Activated CD4-positive, alpha-beta memory T cell treated with anti-CD3 and anti-CD28 coated beads, Interleukin-2, amount 10 ng/mL, durations not matched to agents 7 days and 5 days (primary cell): ENCODE measurements at regions not wholly inside any gene's neighbourhood (a gene's known extent, or its start where the extent isn't known, plus 50 kb on each side); places are given as distances from the start of the nearest gene placed in this dataset.

Source experiments
- CTCF ChIA-PET: fragments of 350-600 bp; sonication (Branson Sonifier 250); formaldehyde crosslinking; loops from one replicate; lab custom pipeline; 2021; ENCODE audit warnings: antibody characterized with exemption, inconsistent platforms; lab: Charles Lee
- POLR2A ChIA-PET: fragments of 350-600 bp; sonication (Branson Sonifier 250); formaldehyde crosslinking; loops from one replicate; lab custom pipeline; 2021; ENCODE audit warnings: antibody characterized with exemption; lab: Charles Lee
- DNase-seq: peaks from one replicate; pipeline ENCODE4 v3.0.0-alpha.2; 2020
- H3K27ac Mint-ChIP-seq: one replicate; pipeline ENCODE4 v1.8.0; 2021; ENCODE audit warnings: mild to moderate bottlenecking, mixed read lengths
- H3K27me3 Mint-ChIP-seq: one replicate; pipeline ENCODE4 v1.8.0; 2021; ENCODE audit warnings: mixed read lengths
- H3K36me3 Mint-ChIP-seq: one replicate; pipeline ENCODE4 v1.8.0; 2021; ENCODE audit warnings: low read depth, mixed read lengths
- H3K4me1 Mint-ChIP-seq: one replicate; pipeline ENCODE4 v1.8.0; 2021; ENCODE audit warnings: mixed read lengths
- H3K4me3 Mint-ChIP-seq: one replicate; pipeline ENCODE4 v1.8.0; 2021; ENCODE audit warnings: mild to moderate bottlenecking, mixed read lengths
- H3K9me3 Mint-ChIP-seq: one replicate; pipeline ENCODE4 v1.8.0; 2021; ENCODE audit warnings: mixed read lengths

- Mint-ChIP-seq H3K27ac (no peak overlapping the region), H3K27me3 (peaks cover 2% of the 10 kb centered on the region), H3K36me3 (no peaks in the 10 kb centered on the region), H3K4me3 (no peak overlapping the region), H3K9me3 (no peaks in the 10 kb centered on the region), H3K4me1 (no peaks in the 10 kb centered on the region)
- ChIA-PET POLR2A (no interaction called here), CTCF (no interaction called here)
- no peak for DNase-seq
These were observed 70.0 kb upstream of the ELAC2 start for GRCh38 chr17:13087802-13088201.

- Mint-ChIP-seq H3K27me3 (no peaks in the 10 kb centered on the region), H3K4me3 (no peak overlapping the region), H3K4me1 (no peaks in the 10 kb centered on the region), H3K27ac (no peak overlapping the region), H3K9me3 (peaks cover 6% of the 10 kb centered on the region), H3K36me3 (no peaks in the 10 kb centered on the region)
- POLR2A ChIA-PET: no interaction called here
- CTCF ChIA-PET: no interaction called here
- no peak for DNase-seq
These were observed 68.4 kb upstream of the ELAC2 start for GRCh38 chr17:13086142-13086769.

GRCh38 chr17:13085578-13085977 is 67.8 kb upstream of the ELAC2 start:
- ChIA-PET POLR2A (no interaction called here), CTCF (no interaction called here)
- Mint-ChIP-seq H3K4me1 (no peaks in the 10 kb centered on the region), H3K9me3 (peaks cover 8% of the 10 kb centered on the region), H3K4me3 (no peak overlapping the region), H3K27ac (no peak overlapping the region), H3K36me3 (no peaks in the 10 kb centered on the region), H3K27me3 (no peaks in the 10 kb centered on the region)
- no peak for DNase-seq

GRCh38 chr17:13084420-13084819 is 66.6 kb upstream of the ELAC2 start:
- Mint-ChIP-seq H3K9me3 (peaks cover 9% of the 10 kb centered on the region), H3K27ac (no peak overlapping the region), H3K27me3 (no peaks in the 10 kb centered on the region), H3K36me3 (no peaks in the 10 kb centered on the region), H3K4me1 (no peaks in the 10 kb centered on the region), H3K4me3 (no peak overlapping the region)
- POLR2A ChIA-PET: no interaction called here
- no peak for DNase-seq
- CTCF ChIA-PET: no interaction called here

GRCh38 chr17:13078591-13079385 is 61.0 kb upstream of the ELAC2 start:
- Mint-ChIP-seq H3K4me3 (no peak overlapping the region), H3K9me3 (peaks cover 9% of the 10 kb centered on the region), H3K27ac (no peak overlapping the region), H3K36me3 (no peaks in the 10 kb centered on the region), H3K27me3 (no peaks in the 10 kb centered on the region), H3K4me1 (no peaks in the 10 kb centered on the region)
- POLR2A ChIA-PET: no interaction called here
- CTCF ChIA-PET: no interaction called here
- no peak for DNase-seq

GRCh38 chr17:13076905-13077304 is 59.1 kb upstream of the ELAC2 start:
- DNase-seq: no peak
- POLR2A ChIA-PET: no interaction called here
- Mint-ChIP-seq H3K4me3 (no peak overlapping the region), H3K27me3 (no peaks in the 10 kb centered on the region), H3K27ac (no peak overlapping the region), H3K4me1 (no peaks in the 10 kb centered on the region), H3K36me3 (no peaks in the 10 kb centered on the region), H3K9me3 (peaks cover 7% of the 10 kb centered on the region)
- CTCF ChIA-PET: no interaction called here

GRCh38 chr17:13074026-13074425 is 56.2 kb upstream of the ELAC2 start:
- Mint-ChIP-seq H3K4me3 (no peak overlapping the region), H3K4me1 (no peaks in the 10 kb centered on the region), H3K36me3 (no peaks in the 10 kb centered on the region), H3K27ac (no peak overlapping the region), H3K27me3 (peaks cover 2% of the 10 kb centered on the region), H3K9me3 (peaks cover 4% of the 10 kb centered on the region)
- ChIA-PET POLR2A (no interaction called here), CTCF (no interaction called here)
- no peak for DNase-seq

GRCh38 chr17:13073018-13073417 is 55.2 kb upstream of the ELAC2 start:
- no peak overlapping the region for H3K4me3 Mint-ChIP-seq
- no peak overlapping the region for H3K27ac Mint-ChIP-seq
- no peaks in the 10 kb centered on the region for H3K4me1 Mint-ChIP-seq
- H3K36me3 Mint-ChIP-seq: no peaks in the 10 kb centered on the region
- DNase-seq: no peak
- POLR2A ChIA-PET: no interaction called here
- peaks cover 2% of the 10 kb centered on the region for H3K27me3 Mint-ChIP-seq
- CTCF ChIA-PET: no interaction called here
- H3K9me3 Mint-ChIP-seq: peaks cover 4% of the 10 kb centered on the region

GRCh38 chr17:13070732-13071131 is 52.9 kb upstream of the ELAC2 start:
- ChIA-PET CTCF (no interaction called here), POLR2A (no interaction called here)
- Mint-ChIP-seq H3K4me3 (no peak overlapping the region), H3K27me3 (peaks cover 2% of the 10 kb centered on the region), H3K27ac (no peak overlapping the region), H3K4me1 (no peaks in the 10 kb centered on the region), H3K9me3 (peaks cover 4% of the 10 kb centered on the region), H3K36me3 (no peaks in the 10 kb centered on the region)
- no peak for DNase-seq

GRCh38 chr17:13067629-13068303 is 49.9 kb upstream of the ELAC2 start:
- DNase-seq: no peak
- Mint-ChIP-seq H3K9me3 (peaks cover 4% of the 10 kb centered on the region), H3K27ac (no peak overlapping the region), H3K36me3 (no peaks in the 10 kb centered on the region), H3K4me3 (no peak overlapping the region), H3K27me3 (peaks cover 2% of the 10 kb centered on the region), H3K4me1 (no peaks in the 10 kb centered on the region)
- CTCF ChIA-PET: no interaction called here
- POLR2A ChIA-PET: no interaction called here
